Suprapubic skin (tissue), 3 donors: ENCODE measurements at regions not wholly inside any gene's neighbourhood (a gene's known extent, or its start where the extent isn't known, plus 50 kb on each side); places are given as distances from the start of the nearest gene placed in this dataset.

Experiments
- CTCF ChIP-seq, 2 donors: fragments of 200-600 bp in 1 of 2; fragments of 450-650 bp in 1 of 2; sonication (generic) in 1 of 2; IDR thresholded peaks; one replicate each; pipeline ENCODE4 v1.5.1; 2016 to 2019; ENCODE audit warnings: antibody characterized with exemption in 2 of 2, mild to moderate bottlenecking in 1 of 2, moderate library complexity in 1 of 2
- POLR2AphosphoS5 ChIP-seq, 3 donors: sonication (generic); formaldehyde crosslinking; IDR thresholded peaks; one replicate each; pipeline ENCODE4 v1.6.1; 2017; ENCODE audit warnings: antibody characterized with exemption in 3 of 3

- TF ChIP-seq CTCF (IDR thresholded peaks at IDR 0.05) (no peak), POLR2AphosphoS5 (IDR thresholded peaks at IDR 0.05) (no peak)
These were observed 656.6 kb upstream of the MAP3K7 start for GRCh38 chr6:91243436-91243835.
